Dermis microvascular lymphatic vessel endothelial cell (primary cell): ENCODE measurements at regions not wholly inside any gene's neighbourhood (a gene's known extent, or its start where the extent isn't known, plus 50 kb on each side); places are given as distances from the start of the nearest gene placed in this dataset.
"Not testable (repeated sequence)": the region's sequence is repeated elsewhere in the genome, so short reads cannot be mapped to it uniquely, and the experiment has no call there.

Experiments
- DNase-seq, 2 donors: peaks; one replicate each; pipeline versions ENCODE4 v3.0.0 to v3.0.0-alpha.2; 2010; ENCODE audit warnings: low read depth in 2 of 2

GRCh38 chr20:53857723-53858236 is 212.6 kb downstream of the BCAS1 start:
- no peak for DNase-seq

- DNase-seq = no peak
Observed at GRCh38 chr20:53856300-53857295, 213.8 kb downstream of the BCAS1 start.

- no peak for DNase-seq
Observed at GRCh38 chr20:53855733-53856132, 214.7 kb downstream of the BCAS1 start.

GRCh38 chr20:53854609-53854926 is 215.8 kb downstream of the BCAS1 start:
- not testable (repeated sequence) for DNase-seq

GRCh38 chr20:53853111-53853713 is 217.2 kb downstream of the BCAS1 start:
- DNase-seq = no peak

- no peak for DNase-seq
Observed at GRCh38 chr20:53852691-53853090, 217.7 kb downstream of the BCAS1 start.

- no peak for DNase-seq
Observed at GRCh38 chr20:53852014-53852413, 218.4 kb downstream of the BCAS1 start.

- no peak for DNase-seq
Observed at GRCh38 chr20:53850319-53850718, 220.1 kb downstream of the BCAS1 start.

GRCh38 chr20:53849471-53850059 is 220.8 kb downstream of the BCAS1 start:
- no peak for DNase-seq

GRCh38 chr20:53848304-53848703 is 222.1 kb downstream of the BCAS1 start:
- DNase-seq = no peak

- no peak for DNase-seq
Observed at GRCh38 chr20:53847837-53848170, 222.6 kb downstream of the BCAS1 start.

- DNase-seq = no peak
Observed at GRCh38 chr20:53847139-53847836, 223.1 kb downstream of the BCAS1 start.

- no peak for DNase-seq
Observed at GRCh38 chr20:53846640-53847039, 223.8 kb downstream of the BCAS1 start.

- DNase-seq = no peak
Observed at GRCh38 chr20:53845980-53846379, 224.4 kb downstream of the BCAS1 start.

GRCh38 chr20:53844259-53844658 is 226.1 kb downstream of the BCAS1 start:
- DNase-seq = no peak

- DNase-seq = no peak
Observed at GRCh38 chr20:53843645-53844044, 226.7 kb downstream of the BCAS1 start.

- no peak for DNase-seq
Observed at GRCh38 chr20:53842301-53843099, 227.9 kb downstream of the BCAS1 start.

GRCh38 chr20:53841741-53842140 is 228.7 kb downstream of the BCAS1 start:
- DNase-seq = no peak

GRCh38 chr20:53840532-53840931 is 229.9 kb downstream of the BCAS1 start:
- DNase-seq = no peak

GRCh38 chr20:53839423-53840176 is 230.8 kb downstream of the BCAS1 start:
- peak in 1 of 2 donors; percentile 36 for DNase-seq
